ENCODE measurements at regions not wholly inside any gene's neighbourhood (a gene's known extent, or its start where the extent isn't known, plus 50 kb on each side); places are given as distances from the start of the nearest gene placed in this dataset.

DNA sequence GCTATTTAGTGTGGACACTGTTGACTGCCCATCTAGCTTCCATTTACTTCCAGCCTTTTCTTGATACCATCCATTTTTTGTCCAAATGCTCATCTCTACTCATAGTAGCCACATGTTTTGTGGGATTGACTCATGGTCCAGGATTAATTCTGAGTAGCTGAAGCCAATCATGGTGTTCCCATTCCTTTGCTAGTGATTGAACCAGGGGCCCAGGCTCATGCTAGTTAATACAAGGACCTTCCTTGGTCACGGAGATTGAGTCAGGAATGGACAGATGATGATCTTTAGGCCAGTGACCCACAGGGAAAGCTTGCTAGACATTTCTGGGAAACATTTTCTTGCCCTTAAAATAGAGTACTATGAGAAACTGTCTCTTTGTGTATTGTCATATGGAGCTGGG, 272.9 kb upstream of the RIOK2 start:
- TF ChIP-seq FOXK2 (IDR thresholded peaks at IDR 0.05) (no peak), LEF1 (IDR thresholded peaks at IDR 0.05; ENCODE audit: borderline replicate concordance) (no peak), CTBP1 (IDR thresholded peaks at IDR 0.05; ENCODE audit: borderline replicate concordance) (no peak)
